K562 (cell line): ENCODE measurements at regions not wholly inside any gene's neighbourhood (a gene's known extent, or its start where the extent isn't known, plus 50 kb on each side); places are given as distances from the start of the nearest gene placed in this dataset.

Experiments
- ATAC-seq: fragments of 200-7000 bp; cut with Tn5 transposase; 3 replicates; pipeline ENCODE4 v1.9.1; 2020; ENCODE audit warnings: moderate library complexity
- BruUV-seq: library from RNA; stranded (reverse); fragments of 400-500 nt; replicated peaks from 2 replicates; lab custom pipeline; 2021; lab: Mats Ljungman, UMichigan
- CTCF ChIA-PET: fragments of 300-600 bp; formaldehyde crosslinking; extraction: SDS; loops from one replicate; lab custom pipeline; 2021; ENCODE audit warnings: low intra/inter-chr PET ratio; lab: Yijun Ruan, JAX
- POLR2A ChIA-PET: fragments of 300-600, 350-650 bp; sonication (Branson Sonifier 250); formaldehyde crosslinking; extraction: SDS; loops from one replicate; lab custom pipeline; 2021; ENCODE audit warnings: antibody characterized with exemption, inconsistent platforms; lab: Yijun Ruan, JAX
- DNase-seq, 4 experiments: peaks; one replicate each; pipeline versions ENCODE4 v3.0.0 to v3.0.0-alpha.2; 2011 to 2018; ENCODE audit warnings: low spot score in 3 of 4, mixed read lengths in 3 of 4; ENCODE audit errors: extremely low read depth in 1 of 4
- FAIRE-seq: peaks from 2 replicates; lab custom pipeline; 2011; peaks lifted over from hg19 to GRCh38; lab: Jason Lieb, UNC
- H2AFZ ChIP-seq: 2 replicates; pipeline ENCODE4 v1.6.0; 2011; ENCODE audit warnings: low read depth, low read length, control low read depth, inconsistent platforms
- H3K27ac ChIP-seq: fragments of 200-600 bp; 3 replicates; pipeline ENCODE4 v1.8.0; 2011; ENCODE audit warnings: low read depth, mild to moderate bottlenecking, control low read depth, inconsistent platforms, low read length, moderate library complexity, mixed read lengths; ENCODE audit errors: extremely low read depth
- H3K27me3 ChIP-seq, 2 experiments: fragments of 300-600 bp in 1 of 2; 2 replicates in 1 of 2; 3 replicates in 1 of 2; pipeline versions ENCODE4 v1.6.0 to v1.8.0; 2011; ENCODE audit warnings: inconsistent platforms in 2 of 2, low read length in 2 of 2, mild to moderate bottlenecking in 1 of 2, mixed read lengths in 1 of 2, moderate library complexity in 1 of 2; ENCODE audit not compliant: control insufficient read depth in 2 of 2, insufficient read depth in 2 of 2
- H3K36me3 ChIP-seq: fragments of 300-600 bp; 3 replicates; pipeline ENCODE4 v1.8.0; 2011; ENCODE audit warnings: mild to moderate bottlenecking, low read length, inconsistent platforms; ENCODE audit not compliant: control insufficient read depth, insufficient read depth
- H3K4me1 ChIP-seq, 2 experiments: fragments of 200-600 bp in 1 of 2; replicated peaks in 1 of 2; 2 replicates in 1 of 2; 3 replicates in 1 of 2; pipeline versions ENCODE4 v1.5.1 to v1.8.0; 2011; ENCODE audit warnings: inconsistent platforms in 2 of 2, low read length in 2 of 2, mild to moderate bottlenecking in 1 of 2, mixed read lengths in 1 of 2, moderate library complexity in 1 of 2; ENCODE audit not compliant: control insufficient read depth in 2 of 2, insufficient read depth in 2 of 2
- H3K4me2 ChIP-seq: 2 replicates; pipeline ENCODE4 v1.6.1; 2011; ENCODE audit warnings: low read length, control low read depth, inconsistent platforms, mixed read lengths; ENCODE audit not compliant: insufficient read depth
- H3K4me3 ChIP-seq: fragments of 200-600 bp; sonication (generic), shearing (Covaris generic); 2 replicates; pipeline ENCODE4 v1.5.1; 2016; ENCODE audit warnings: control low read depth, inconsistent platforms
- H3K79me2 ChIP-seq: fragments of 200-600 bp; 3 replicates; pipeline ENCODE4 v1.8.0; 2011; ENCODE audit warnings: low read length, inconsistent platforms; ENCODE audit not compliant: control insufficient read depth, insufficient read depth
- H3K9ac ChIP-seq, 2 experiments: 2 replicates each; pipeline versions ENCODE4 v1.6.0 to v1.6.1; 2011; ENCODE audit warnings: low read depth in 2 of 2, low read length in 2 of 2, control low read depth in 1 of 2, inconsistent platforms in 1 of 2, mild to moderate bottlenecking in 1 of 2, mixed read lengths in 1 of 2; ENCODE audit not compliant: insufficient read depth in 1 of 2
- H3K9me1 ChIP-seq: one replicate; pipeline ENCODE4 v1.6.0; 2011; ENCODE audit warnings: inconsistent platforms, mild to moderate bottlenecking, low read length, moderate library complexity; ENCODE audit not compliant: control insufficient read depth, insufficient read depth
- H3K9me3 ChIP-seq: replicated peaks from 2 replicates; pipeline ENCODE4 v1.5.1; 2011; ENCODE audit warnings: low read depth, low read length, inconsistent platforms; ENCODE audit not compliant: control insufficient read depth, insufficient read depth
- H4K20me1 ChIP-seq: replicated peaks from 2 replicates; pipeline ENCODE4 v1.6.1; 2011; ENCODE audit warnings: low read length, inconsistent platforms, mixed read lengths; ENCODE audit not compliant: control insufficient read depth, insufficient read depth
- COPS2 ChIP-seq: fragments of 450-650 bp; conservative IDR thresholded peaks from 2 replicates; pipeline ENCODE4 v1.6.1; 2016; ENCODE audit warnings: mild to moderate bottlenecking, moderate library complexity
- GATAD2A ChIP-seq: fragments of 450-650 bp; IDR thresholded peaks from 2 replicates; pipeline ENCODE4 v1.6.1; 2017
- HSF4 ChIP-seq: fragments of 250-450 bp; sonication (Bioruptor Pico); IDR thresholded peaks from 2 replicates; pipeline ENCODE4 v2.1.2; 2022; ENCODE audit warnings: mild to moderate bottlenecking, moderate library complexity, borderline replicate concordance
- PHF20 ChIP-seq: fragments of 450-650 bp; IDR thresholded peaks from 2 replicates; pipeline ENCODE4 v1.6.1; 2018; ENCODE audit not compliant: partially characterized antibody
- PRMT5 ChIP-seq: sonication (generic); formaldehyde crosslinking; IDR thresholded peaks from 2 replicates; pipeline ENCODE4 v1.5.0; 2020; ENCODE audit warnings: missing genetic modification reagents
- TRIM24 ChIP-seq, 2 experiments: fragments of 450-650 bp; IDR thresholded peaks; 2 replicates each; pipeline ENCODE4 v1.6.1; 2016
- U2AF1 ChIP-seq: fragments of 200-400 bp; formaldehyde crosslinking; optimal IDR thresholded peaks from 2 replicates; pipeline ENCODE3; 2017; ENCODE audit warnings: mild to moderate bottlenecking, low read depth, low read length, moderate library complexity
- ZNF561 ChIP-seq: fragments of 450-650 bp; formaldehyde crosslinking; conservative IDR thresholded peaks from 2 replicates; pipeline ENCODE4 v1.4.0; 2020; ENCODE audit warnings: mild to moderate bottlenecking, moderate library complexity
- ZNF695 ChIP-seq: fragments of 450-650 bp; formaldehyde crosslinking; IDR thresholded peaks from 2 replicates; pipeline ENCODE4 v1.4.0; 2020; ENCODE audit warnings: mild to moderate bottlenecking, moderate library complexity
- ZSCAN29 ChIP-seq: fragments of 450-650 bp; IDR thresholded peaks from 2 replicates; pipeline ENCODE4 v1.6.1; 2017
- WGBS: fragments of 100-300 bp; shearing (Covaris generic); methylation state at CpG from one replicate; pipeline ENCODE4 v1.1.6; 2016; ENCODE audit warnings: low coverage, mixed read lengths; ENCODE audit not compliant: insufficient coverage; ENCODE audit errors: missing lambda C conversion rate; 5-methylcytosine and 5-hydroxymethylcytosine counted together
- in situ Hi-C: fragments of 300-500 bp; cut with MboI; formaldehyde crosslinking; loops from 4 replicates; pipeline ENCODE4 v1.15.0; 2018; ENCODE audit warnings: inconsistent platforms, mixed read lengths
- intact Hi-C: fragments of 100-400 bp; cut with micrococcal nuclease; formaldehyde crosslinking; loops from 2 replicates; pipeline ENCODE4 v1.14.2; 2022
- TF ChIP-seq, protein P1 (sequence below): fragments of 450-650 bp; IDR thresholded peaks from 2 replicates; pipeline ENCODE4 v1.6.1; 2017; ENCODE audit warnings: antibody characterized with exemption
- TF ChIP-seq, protein P2 (sequence below), 2 experiments: IDR thresholded peaks; 2 replicates each; pipeline ENCODE4 v1.6.1; 2011; ENCODE audit warnings: borderline replicate concordance in 1 of 2, control low read depth in 1 of 2, low read depth in 1 of 2, low read length in 1 of 2, mild to moderate bottlenecking in 1 of 2, mixed read lengths in 1 of 2, moderate library complexity in 1 of 2; ENCODE audit not compliant: insufficient read depth in 1 of 2, insufficient read length in 1 of 2, poor library complexity in 1 of 2, severe bottlenecking in 1 of 2; ENCODE audit errors: extremely low read depth in 1 of 2

DNA sequence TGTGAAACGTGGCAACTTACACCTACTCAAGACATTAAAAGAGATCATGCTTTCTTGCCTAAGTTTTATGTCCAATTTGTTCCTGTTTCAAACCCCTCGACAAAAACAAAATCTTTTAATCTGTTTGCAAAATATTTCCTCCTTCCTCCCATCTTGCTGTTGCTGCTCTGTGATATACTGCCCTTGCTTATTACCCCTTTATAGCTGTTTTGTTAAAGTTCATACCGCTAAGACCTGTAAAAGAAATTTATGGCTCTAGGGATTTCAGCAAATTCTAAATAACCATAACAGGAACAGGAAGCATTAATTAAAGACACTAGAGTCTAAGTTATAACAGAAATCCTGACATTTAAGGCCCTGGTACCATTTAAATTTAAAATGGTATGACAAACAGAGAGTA, 1268.2 kb upstream of the PIK3C3 start:
- TF ChIP-seq ZNF561 (CRISPR knock-in tag), result no peak
- no peak for TF ChIP-seq ZSCAN29
- TF ChIP-seq PRMT5 (CRISPR knock-in tag), result no peak
- no peak for TF ChIP-seq ZNF695 (CRISPR knock-in tag)
- TF ChIP-seq, protein P1, sequence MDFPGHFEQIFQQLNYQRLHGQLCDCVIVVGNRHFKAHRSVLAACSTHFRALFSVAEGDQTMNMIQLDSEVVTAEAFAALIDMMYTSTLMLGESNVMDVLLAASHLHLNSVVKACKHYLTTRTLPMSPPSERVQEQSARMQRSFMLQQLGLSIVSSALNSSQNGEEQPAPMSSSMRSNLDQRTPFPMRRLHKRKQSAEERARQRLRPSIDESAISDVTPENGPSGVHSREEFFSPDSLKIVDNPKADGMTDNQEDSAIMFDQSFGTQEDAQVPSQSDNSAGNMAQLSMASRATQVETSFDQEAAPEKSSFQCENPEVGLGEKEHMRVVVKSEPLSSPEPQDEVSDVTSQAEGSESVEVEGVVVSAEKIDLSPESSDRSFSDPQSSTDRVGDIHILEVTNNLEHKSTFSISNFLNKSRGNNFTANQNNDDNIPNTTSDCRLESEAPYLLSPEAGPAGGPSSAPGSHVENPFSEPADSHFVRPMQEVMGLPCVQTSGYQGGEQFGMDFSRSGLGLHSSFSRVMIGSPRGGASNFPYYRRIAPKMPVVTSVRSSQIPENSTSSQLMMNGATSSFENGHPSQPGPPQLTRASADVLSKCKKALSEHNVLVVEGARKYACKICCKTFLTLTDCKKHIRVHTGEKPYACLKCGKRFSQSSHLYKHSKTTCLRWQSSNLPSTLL, result no peak
- TF ChIP-seq PHF20, result no peak
- no peak for TF ChIP-seq GATAD2A
- TF ChIP-seq, protein P2, sequence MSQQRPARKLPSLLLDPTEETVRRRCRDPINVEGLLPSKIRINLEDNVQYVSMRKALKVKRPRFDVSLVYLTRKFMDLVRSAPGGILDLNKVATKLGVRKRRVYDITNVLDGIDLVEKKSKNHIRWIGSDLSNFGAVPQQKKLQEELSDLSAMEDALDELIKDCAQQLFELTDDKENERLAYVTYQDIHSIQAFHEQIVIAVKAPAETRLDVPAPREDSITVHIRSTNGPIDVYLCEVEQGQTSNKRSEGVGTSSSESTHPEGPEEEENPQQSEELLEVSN (IDR thresholded peaks at IDR 0.05; ENCODE audit: borderline replicate concordance in 1 of 2, extremely low read depth in 1 of 2, insufficient read depth in 1 of 2, insufficient read length in 1 of 2, low read depth in 1 of 2, low read length in 1 of 2, poor library complexity in 1 of 2, severe bottlenecking in 1 of 2), result no peak
- no peak for TF ChIP-seq COPS2
- TF ChIP-seq U2AF1, result no peak
- no peak for TF ChIP-seq TRIM24 (IDR thresholded peaks at IDR 0.05)
- no peak for TF ChIP-seq HSF4 (CRISPR knock-in tag)
- FAIRE-seq (no peak), DNase-seq (no peak), ATAC-seq (no peak)
- no peak overlapping the region for H3K4me3 ChIP-seq
- H3K27me3 ChIP-seq, result no peaks in the 10 kb centered on the region
- ChIA-PET CTCF (no interaction called here), POLR2A (no interaction called here)
- H3K9me3 ChIP-seq, result no peaks in the 10 kb centered on the region
- no peak overlapping the region for H3K9ac ChIP-seq
- H3K9me1 ChIP-seq, result no peaks in the 10 kb centered on the region
- BruUV-seq, result no TSS peak
- H3K4me2 ChIP-seq, result no peak overlapping the region
- H3K79me2 ChIP-seq, result no peaks in the 10 kb centered on the region
- in situ Hi-C loops, result no loop called here
- no peaks in the 10 kb centered on the region for H4K20me1 ChIP-seq
- H2AFZ ChIP-seq, result no peak overlapping the region
- no peak overlapping the region for H3K27ac ChIP-seq
- H3K4me1 ChIP-seq, result no peaks in the 10 kb centered on the region
- intact Hi-C loops, result loop anchor here (1.0 kb wide), 1 partner anchor 8 kb away; no protein-coding TSS in a partner anchor
- WGBS, result 0% methylated on average over 3 of the region's 3 CpGs
- H3K36me3 ChIP-seq, result no peaks in the 10 kb centered on the region
